Lower leg skin (tissue), 3 donors: ENCODE measurements at regions not wholly inside any gene's neighbourhood (a gene's known extent, or its start where the extent isn't known, plus 50 kb on each side); places are given as distances from the start of the nearest gene placed in this dataset.

Experiments
- POLR2A ChIP-seq, 2 donors: fragments of 450-650 bp; IDR thresholded peaks; one replicate each; pipeline ENCODE4 v1.6.1; 2016 to 2017; ENCODE audit warnings: antibody characterized with exemption in 2 of 2, mild to moderate bottlenecking in 1 of 2, moderate library complexity in 1 of 2
- TF ChIP-seq, protein P1 (sequence below), 3 donors: fragments of 450-650 bp; IDR thresholded peaks; one replicate each; pipeline ENCODE4 v1.5.1; 2016; ENCODE audit warnings: antibody characterized with exemption in 3 of 3, mild to moderate bottlenecking in 3 of 3, moderate library complexity in 2 of 3

DNA sequence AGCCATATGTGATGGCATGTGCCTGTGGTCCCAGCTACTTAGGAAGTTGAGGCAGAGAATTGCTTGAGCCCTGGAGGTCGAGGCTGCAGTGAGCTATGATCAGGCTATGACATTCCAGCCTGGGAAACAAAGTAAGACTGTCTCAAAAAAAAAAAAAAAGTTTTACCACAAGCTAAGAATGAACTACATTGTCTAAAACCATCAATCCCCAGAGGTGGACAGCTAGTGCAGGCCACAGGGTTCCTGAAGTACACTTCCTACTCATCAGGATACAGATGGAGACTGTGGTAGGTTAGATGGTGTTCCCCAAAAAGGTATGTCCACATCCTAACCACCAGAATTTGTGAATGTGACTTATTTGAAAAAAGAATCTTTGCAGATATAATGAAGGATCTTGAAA lies 63.5 kb upstream of the DOCK9 start:
- TF ChIP-seq, protein P1, sequence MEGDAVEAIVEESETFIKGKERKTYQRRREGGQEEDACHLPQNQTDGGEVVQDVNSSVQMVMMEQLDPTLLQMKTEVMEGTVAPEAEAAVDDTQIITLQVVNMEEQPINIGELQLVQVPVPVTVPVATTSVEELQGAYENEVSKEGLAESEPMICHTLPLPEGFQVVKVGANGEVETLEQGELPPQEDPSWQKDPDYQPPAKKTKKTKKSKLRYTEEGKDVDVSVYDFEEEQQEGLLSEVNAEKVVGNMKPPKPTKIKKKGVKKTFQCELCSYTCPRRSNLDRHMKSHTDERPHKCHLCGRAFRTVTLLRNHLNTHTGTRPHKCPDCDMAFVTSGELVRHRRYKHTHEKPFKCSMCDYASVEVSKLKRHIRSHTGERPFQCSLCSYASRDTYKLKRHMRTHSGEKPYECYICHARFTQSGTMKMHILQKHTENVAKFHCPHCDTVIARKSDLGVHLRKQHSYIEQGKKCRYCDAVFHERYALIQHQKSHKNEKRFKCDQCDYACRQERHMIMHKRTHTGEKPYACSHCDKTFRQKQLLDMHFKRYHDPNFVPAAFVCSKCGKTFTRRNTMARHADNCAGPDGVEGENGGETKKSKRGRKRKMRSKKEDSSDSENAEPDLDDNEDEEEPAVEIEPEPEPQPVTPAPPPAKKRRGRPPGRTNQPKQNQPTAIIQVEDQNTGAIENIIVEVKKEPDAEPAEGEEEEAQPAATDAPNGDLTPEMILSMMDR (IDR thresholded peaks at IDR 0.05): no peak
- no peak for TF ChIP-seq POLR2A (IDR thresholded peaks at IDR 0.05)
